Breast epithelium (tissue), 4 donors: ENCODE measurements at regions not wholly inside any gene's neighbourhood (a gene's known extent, or its start where the extent isn't known, plus 50 kb on each side); places are given as distances from the start of the nearest gene placed in this dataset.
A peak's percentile ranks its signal among the peaks of the same experiment; 100 is the strongest.

ENCODE experiments used
- DNase-seq, 2 donors: peaks; one replicate each; pipeline ENCODE4 v3.0.0-alpha.2; 2019; ENCODE audit warnings: low spot score in 2 of 2
- H3K27ac ChIP-seq, 2 donors: fragments of 200-600 bp; sonication (generic) in 1 of 2; one replicate each; pipeline ENCODE4 v1.5.1; 2016 to 2019; ENCODE audit warnings: mild to moderate bottlenecking in 1 of 2
- H3K27me3 ChIP-seq, 2 donors: fragments of 200-600 bp; sonication (generic) in 1 of 2; one replicate each; pipeline versions ENCODE4 v1.5.1 to v1.6.0; 2017 to 2019; ENCODE audit warnings: control low read depth in 1 of 2, mild to moderate bottlenecking in 1 of 2
- H3K36me3 ChIP-seq: fragments of 200-600 bp; one replicate; pipeline ENCODE4 v1.5.1; 2019
- H3K4me1 ChIP-seq, 2 donors: fragments of 200-600 bp; sonication (generic); one replicate each; pipeline ENCODE4 v1.5.1; 2016 to 2019; ENCODE audit warnings: control low read depth in 1 of 2
- H3K4me3 ChIP-seq, 3 donors: fragments of 200-600 bp; sonication (generic); 1 replicate in 2 of 3; 2 replicates in 1 of 3; pipeline ENCODE4 v1.5.1; 2016 to 2019; ENCODE audit warnings: mild to moderate bottlenecking in 3 of 3, moderate library complexity in 2 of 3
- H3K9me3 ChIP-seq, 2 donors: fragments of 200-600 bp; sonication (generic) in 1 of 2; one replicate each; pipeline ENCODE4 v1.5.1; 2016 to 2019; ENCODE audit warnings: control low read depth in 1 of 2
- POLR2A ChIP-seq: fragments of 450-650 bp; IDR thresholded peaks from one replicate; pipeline ENCODE4 v1.6.1; 2016; ENCODE audit warnings: antibody characterized with exemption, mild to moderate bottlenecking, moderate library complexity
- POLR2AphosphoS5 ChIP-seq, 3 donors: sonication (generic); formaldehyde crosslinking; IDR thresholded peaks; one replicate each; pipeline ENCODE4 v1.6.1; 2017; ENCODE audit warnings: antibody characterized with exemption in 3 of 3
- intact Hi-C: fragments of 100-400 bp; cut with DNase I; formaldehyde crosslinking; loops from one replicate; pipeline ENCODE4 v1.15.1; 2023; ENCODE audit warnings: low total_unique reads
- TF ChIP-seq, protein P1 (sequence below), 3 donors: fragments of 450-650 bp; IDR thresholded peaks; one replicate each; pipeline ENCODE4 v1.5.1; 2016 to 2017; ENCODE audit warnings: antibody characterized with exemption in 3 of 3, mild to moderate bottlenecking in 3 of 3, moderate library complexity in 3 of 3

DNA sequence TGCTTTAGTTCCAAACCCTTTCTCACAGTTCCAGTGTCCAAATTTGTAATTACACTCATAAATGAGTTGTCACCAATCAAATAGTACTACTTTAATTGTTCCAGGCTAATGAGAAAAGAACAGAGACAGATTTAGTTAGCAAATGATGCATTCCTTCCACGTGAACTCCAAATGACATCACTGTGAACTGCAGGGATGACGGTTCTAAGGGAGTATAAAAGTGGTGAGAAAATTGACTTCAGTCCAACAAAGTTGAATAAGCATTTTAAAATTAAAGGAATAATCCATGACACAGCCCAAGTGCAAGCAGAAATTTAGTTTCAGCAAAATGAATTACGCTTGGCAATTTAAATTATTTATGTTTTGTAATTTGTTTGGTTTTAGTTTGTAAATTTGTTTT lies 102.0 kb upstream of the LRATD1 start:
- intact Hi-C loops = no loop called here
- no peak for DNase-seq
- no peaks in the 10 kb centered on the region for H3K27me3 ChIP-seq
- no peaks in the 10 kb centered on the region for H3K9me3 ChIP-seq
- H3K27ac ChIP-seq = no peak overlapping the region
- no peaks in the 10 kb centered on the region for H3K4me1 ChIP-seq
- no peak for TF ChIP-seq POLR2AphosphoS5 (IDR thresholded peaks at IDR 0.05)
- TF ChIP-seq, protein P1, sequence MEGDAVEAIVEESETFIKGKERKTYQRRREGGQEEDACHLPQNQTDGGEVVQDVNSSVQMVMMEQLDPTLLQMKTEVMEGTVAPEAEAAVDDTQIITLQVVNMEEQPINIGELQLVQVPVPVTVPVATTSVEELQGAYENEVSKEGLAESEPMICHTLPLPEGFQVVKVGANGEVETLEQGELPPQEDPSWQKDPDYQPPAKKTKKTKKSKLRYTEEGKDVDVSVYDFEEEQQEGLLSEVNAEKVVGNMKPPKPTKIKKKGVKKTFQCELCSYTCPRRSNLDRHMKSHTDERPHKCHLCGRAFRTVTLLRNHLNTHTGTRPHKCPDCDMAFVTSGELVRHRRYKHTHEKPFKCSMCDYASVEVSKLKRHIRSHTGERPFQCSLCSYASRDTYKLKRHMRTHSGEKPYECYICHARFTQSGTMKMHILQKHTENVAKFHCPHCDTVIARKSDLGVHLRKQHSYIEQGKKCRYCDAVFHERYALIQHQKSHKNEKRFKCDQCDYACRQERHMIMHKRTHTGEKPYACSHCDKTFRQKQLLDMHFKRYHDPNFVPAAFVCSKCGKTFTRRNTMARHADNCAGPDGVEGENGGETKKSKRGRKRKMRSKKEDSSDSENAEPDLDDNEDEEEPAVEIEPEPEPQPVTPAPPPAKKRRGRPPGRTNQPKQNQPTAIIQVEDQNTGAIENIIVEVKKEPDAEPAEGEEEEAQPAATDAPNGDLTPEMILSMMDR (IDR thresholded peaks at IDR 0.05) = no peak
- TF ChIP-seq POLR2A = no peak
- no peaks in the 10 kb centered on the region for H3K36me3 ChIP-seq
- no peak overlapping the region for H3K4me3 ChIP-seq

GRCh38 chr2:14533131-14533757 lies 99.3 kb upstream of the LRATD1 start:
- TF ChIP-seq POLR2A (no peak), POLR2AphosphoS5 (IDR thresholded peaks at IDR 0.05) (no peak)
- TF ChIP-seq, protein P1 (IDR thresholded peaks at IDR 0.05) = no peak
- no peaks in the 10 kb centered on the region for H3K27me3 ChIP-seq
- H3K9me3 ChIP-seq = no peaks in the 10 kb centered on the region
- no peak overlapping the region for H3K4me3 ChIP-seq
- H3K36me3 ChIP-seq = no peaks in the 10 kb centered on the region
- no peak overlapping the region for H3K27ac ChIP-seq
- intact Hi-C loops = no loop called here
- DNase-seq = no peak
- no peaks in the 10 kb centered on the region for H3K4me1 ChIP-seq

- Histone ChIP-seq H3K27ac (no peak overlapping the region), H3K4me3 (no peak overlapping the region), H3K36me3 (no peaks in the 10 kb centered on the region), H3K4me1 (no peaks in the 10 kb centered on the region), H3K9me3 (no peaks in the 10 kb centered on the region), H3K27me3 (no peaks in the 10 kb centered on the region)
- DNase-seq = peak in 1 of 2 donors; percentile 32
- TF ChIP-seq POLR2A = no peak
- no peak for TF ChIP-seq POLR2AphosphoS5 (IDR thresholded peaks at IDR 0.05)
- TF ChIP-seq, protein P1 (IDR thresholded peaks at IDR 0.05) = no peak
- intact Hi-C loops = no loop called here
Observed at GRCh38 chr2:14535156-14535555, 97.4 kb upstream of the LRATD1 start.

GRCh38 chr2:14536976-14537375 lies 95.5 kb upstream of the LRATD1 start:
- intact Hi-C loops = no loop called here
- peak in 1 of 2 donors; percentile 18 for DNase-seq
- no peak overlapping the region for H3K27ac ChIP-seq
- no peaks in the 10 kb centered on the region for H3K27me3 ChIP-seq
- H3K4me3 ChIP-seq = no peak overlapping the region
- no peaks in the 10 kb centered on the region for H3K4me1 ChIP-seq
- no peaks in the 10 kb centered on the region for H3K9me3 ChIP-seq
- no peaks in the 10 kb centered on the region for H3K36me3 ChIP-seq
- TF ChIP-seq POLR2AphosphoS5 (IDR thresholded peaks at IDR 0.05) (no peak), POLR2A (no peak)
- TF ChIP-seq, protein P1 (IDR thresholded peaks at IDR 0.05) = no peak

GRCh38 chr2:14540015-14540414 lies 92.5 kb upstream of the LRATD1 start:
- no peaks in the 10 kb centered on the region for H3K4me1 ChIP-seq
- intact Hi-C loops = no loop called here
- no peak for DNase-seq
- H3K27me3 ChIP-seq = no peaks in the 10 kb centered on the region
- H3K4me3 ChIP-seq = no peak overlapping the region
- no peaks in the 10 kb centered on the region for H3K36me3 ChIP-seq
- H3K9me3 ChIP-seq = peaks cover 0 to 5% of the 10 kb centered on the region in 2 donors
- no peak for TF ChIP-seq POLR2AphosphoS5 (IDR thresholded peaks at IDR 0.05)
- no peak for TF ChIP-seq POLR2A
- TF ChIP-seq, protein P1 (IDR thresholded peaks at IDR 0.05) = no peak
- no peak overlapping the region for H3K27ac ChIP-seq
